HAP-1 (cell line): ENCODE measurements at regions not wholly inside any gene's neighbourhood (a gene's known extent, or its start where the extent isn't known, plus 50 kb on each side); places are given as distances from the start of the nearest gene placed in this dataset.

Source experiments
- DNase-seq, 2 experiments: peaks; one replicate each; pipeline ENCODE4 v3.0.0-alpha.2; 2016 to 2020; ENCODE audit warnings: low spot score in 2 of 2
- H3K27me3 ChIP-seq: fragments of 250-450 bp; sonication (Bioruptor Pico); 2 replicates; pipeline ENCODE4 v1.5.1; 2020; ENCODE audit warnings: low read depth, mild to moderate bottlenecking, moderate library complexity
- H3K36me3 ChIP-seq: fragments of 250-450 bp; sonication (Bioruptor Pico); replicated peaks from 2 replicates; pipeline ENCODE4 v1.5.1; 2020; ENCODE audit warnings: mild to moderate bottlenecking
- H3K4me1 ChIP-seq: fragments of 250-450 bp; sonication (Bioruptor Pico); 2 replicates; pipeline ENCODE4 v1.5.1; 2020; ENCODE audit warnings: mild to moderate bottlenecking
- H3K4me3 ChIP-seq: fragments of 250-450 bp; sonication (Bioruptor Pico); 2 replicates; pipeline ENCODE4 v1.5.1; 2020; ENCODE audit warnings: mild to moderate bottlenecking, moderate library complexity
- H3K9me3 ChIP-seq: fragments of 250-450 bp; sonication (Bioruptor Pico); 2 replicates; pipeline ENCODE4 v1.5.1; 2020; ENCODE audit warnings: mild to moderate bottlenecking, moderate library complexity
- in situ Hi-C: fragments of 300-500 bp; cut with MboI; formaldehyde crosslinking; loops from 3 replicates; pipeline ENCODE4 v1.14.3; 2020; ENCODE audit warnings: low sequenced_read_pairs, inconsistent platforms, mixed read lengths

- in situ Hi-C loops: no loop called here
- H3K27me3 ChIP-seq: peaks cover 2% of the 10 kb centered on the region
Observed at GRCh38 chr6:4191271-4191721, 55.9 kb upstream of the ECI2 start.

DNA sequence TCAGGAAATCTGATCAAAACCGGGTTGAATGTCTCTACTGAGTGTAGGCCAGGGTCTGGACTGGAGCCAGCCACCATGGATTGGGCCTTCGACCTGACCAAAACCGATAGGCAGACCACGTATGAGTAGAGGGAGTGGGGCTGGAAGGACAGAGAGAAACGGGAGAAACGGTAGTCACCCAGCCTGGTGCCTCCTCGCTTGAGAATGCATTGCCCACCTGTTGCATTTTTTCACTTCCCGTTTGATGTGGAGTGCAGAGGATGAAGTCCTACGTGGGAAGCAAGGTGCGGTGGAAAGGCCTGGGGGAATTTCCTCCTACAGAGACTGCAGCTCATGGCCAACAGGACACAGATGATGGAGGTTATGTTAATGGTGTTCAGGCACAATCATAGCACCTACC, 53.9 kb upstream of the ECI2 start:
- Histone ChIP-seq H3K4me3 (no peak overlapping the region), H3K4me1 (no peaks in the 10 kb centered on the region), H3K36me3 (no peaks in the 10 kb centered on the region), H3K9me3 (no peaks in the 10 kb centered on the region), H3K27me3 (peaks cover 2% of the 10 kb centered on the region; the same call in 1 of the 2 replicates)
- in situ Hi-C loops: no loop called here
- no peak for DNase-seq

More at GRCh38 chr6:4191271-4191721, 55.9 kb upstream of the ECI2 start:
- H3K36me3 ChIP-seq: no peaks in the 10 kb centered on the region
- no peaks in the 10 kb centered on the region for H3K9me3 ChIP-seq
- DNase-seq: no peak
- H3K4me3 ChIP-seq: no peak overlapping the region
- H3K4me1 ChIP-seq: no peaks in the 10 kb centered on the region

DNA sequence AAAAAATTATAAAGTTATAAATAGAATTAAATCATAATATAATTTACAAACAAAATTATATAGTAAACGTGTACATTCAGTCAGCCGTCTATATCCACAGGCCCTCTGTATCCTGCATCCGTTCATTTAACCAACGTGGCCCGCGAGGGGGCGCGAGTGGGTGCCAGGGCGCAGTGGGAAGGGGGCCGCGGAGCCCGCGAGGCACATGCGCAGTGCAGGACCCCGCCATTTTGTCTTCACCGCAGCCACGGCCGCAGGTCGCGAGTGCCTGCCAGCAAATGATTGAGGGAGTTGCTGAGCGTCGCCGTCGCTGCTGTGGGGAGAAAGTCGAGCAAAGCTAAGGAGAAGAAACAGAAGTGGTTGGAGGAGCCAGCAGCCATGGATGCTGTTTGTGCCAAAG, 53.4 kb upstream of the ECI2 start:
- DNase-seq: no peak
- peaks cover 5% of the 10 kb centered on the region; the same call in 1 of the 2 replicates for H3K27me3 ChIP-seq
- in situ Hi-C loops: no loop called here
- H3K4me1 ChIP-seq: no peaks in the 10 kb centered on the region
- no peaks in the 10 kb centered on the region for H3K36me3 ChIP-seq
- H3K9me3 ChIP-seq: no peaks in the 10 kb centered on the region
- no peak overlapping the region for H3K4me3 ChIP-seq

- Histone ChIP-seq H3K27me3 (peaks cover 10% of the 10 kb centered on the region), H3K4me1 (no peaks in the 10 kb centered on the region), H3K9me3 (no peaks in the 10 kb centered on the region), H3K4me3 (no peak overlapping the region), H3K36me3 (no peaks in the 10 kb centered on the region)
- DNase-seq: no peak
- in situ Hi-C loops: no loop called here
Observed at GRCh38 chr6:4187480-4187879, 52.1 kb upstream of the ECI2 start.

DNA sequence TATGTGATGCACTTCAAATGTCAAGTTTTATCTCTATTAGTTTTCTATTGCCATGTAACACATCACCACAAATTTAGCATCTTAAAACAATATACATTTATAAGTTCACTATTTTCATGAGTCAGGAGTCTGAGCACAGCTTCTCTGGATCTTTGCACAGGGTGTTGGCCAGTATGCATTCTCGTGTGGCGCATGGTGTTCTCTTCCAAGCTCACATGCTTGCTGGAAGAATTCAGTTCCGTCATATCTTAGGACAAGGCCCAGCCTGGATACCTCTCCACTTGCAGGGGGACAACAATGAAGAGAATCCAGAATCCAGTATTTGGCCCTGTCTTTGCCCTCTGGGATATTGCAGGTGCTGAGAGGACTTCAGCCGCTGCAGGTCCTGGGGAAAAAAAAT, 51.0 kb upstream of the ECI2 start:
- no peak for DNase-seq
- H3K36me3 ChIP-seq: no peaks in the 10 kb centered on the region
- no peaks in the 10 kb centered on the region for H3K9me3 ChIP-seq
- H3K27me3 ChIP-seq: peaks cover 13% of the 10 kb centered on the region
- H3K4me1 ChIP-seq: no peaks in the 10 kb centered on the region
- in situ Hi-C loops: no loop called here
- no peak overlapping the region for H3K4me3 ChIP-seq

- in situ Hi-C loops: no loop called here
- peaks cover 13% of the 10 kb centered on the region for H3K27me3 ChIP-seq
- H3K4me3 ChIP-seq: no peak overlapping the region
- no peaks in the 10 kb centered on the region for H3K36me3 ChIP-seq
- no peaks in the 10 kb centered on the region for H3K9me3 ChIP-seq
- H3K4me1 ChIP-seq: no peaks in the 10 kb centered on the region
- no peak for DNase-seq
Observed at GRCh38 chr6:4185846-4186245, 50.5 kb upstream of the ECI2 start.

DNA sequence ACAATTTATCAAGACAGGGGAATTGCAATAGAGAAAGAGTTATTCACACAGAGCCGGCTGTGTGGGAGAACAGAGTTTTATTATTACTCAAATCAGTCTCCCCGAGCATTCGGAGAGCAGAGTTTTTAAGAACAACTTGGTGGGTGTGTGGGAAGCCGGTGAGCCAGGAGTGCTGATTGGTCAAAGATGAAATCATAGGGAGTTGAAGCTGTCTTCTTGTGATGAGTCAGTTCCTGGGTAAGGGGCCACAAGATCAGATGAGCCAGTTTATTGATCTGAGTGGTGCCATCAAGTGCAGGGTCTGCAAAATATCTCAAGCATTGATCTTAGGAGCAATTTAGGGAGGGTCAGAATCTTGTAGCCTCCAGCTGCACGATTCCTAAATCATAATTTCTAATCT, 50.0 kb upstream of the ECI2 start:
- Histone ChIP-seq H3K36me3 (no peaks in the 10 kb centered on the region), H3K27me3 (peaks cover 13% of the 10 kb centered on the region), H3K4me3 (no peak overlapping the region), H3K4me1 (no peaks in the 10 kb centered on the region), H3K9me3 (no peaks in the 10 kb centered on the region)
- in situ Hi-C loops: no loop called here
- DNase-seq: no peak
